AG09319 (cell line): ENCODE measurements at regions not wholly inside any gene's neighbourhood (a gene's known extent, or its start where the extent isn't known, plus 50 kb on each side); places are given as distances from the start of the nearest gene placed in this dataset.
A peak's percentile ranks its signal among the peaks of the same experiment; 100 is the strongest.

ENCODE experiments used
- DNase-seq: peaks from one replicate; pipeline ENCODE4 v3.0.0-alpha.2; 2010; ENCODE audit warnings: low read depth; ENCODE audit errors: extremely low read depth
- CTCF ChIP-seq: IDR thresholded peaks from 2 replicates; pipeline ENCODE4 v1.5.1; 2011; ENCODE audit warnings: low read depth, mild to moderate bottlenecking, inconsistent platforms, low read length, moderate library complexity

- no peak for TF ChIP-seq CTCF
- peak; percentile 22 for DNase-seq
Measured at GRCh38 chr12:77402716-77403115, 337.3 kb upstream of the E2F7 start.

GRCh38 chr12:77401770-77402081 is 336.4 kb upstream of the E2F7 start:
- no peak for DNase-seq
- TF ChIP-seq CTCF = no peak

GRCh38 chr12:77401064-77401769 is 335.8 kb upstream of the E2F7 start:
- no peak for DNase-seq
- no peak for TF ChIP-seq CTCF

- no peak for TF ChIP-seq CTCF
- DNase-seq = no peak
Measured at GRCh38 chr12:77392467-77393088, 327.2 kb upstream of the E2F7 start.

GRCh38 chr12:77388445-77389265 is 323.3 kb upstream of the E2F7 start:
- no peak for TF ChIP-seq CTCF

GRCh38 chr12:77387671-77388070 is 322.3 kb upstream of the E2F7 start:
- DNase-seq = no peak
- TF ChIP-seq CTCF = no peak

More at GRCh38 chr12:77388445-77389265, 323.3 kb upstream of the E2F7 start:
- DNase-seq = no peak

GRCh38 chr12:77387214-77387613 is 321.8 kb upstream of the E2F7 start:
- no peak for TF ChIP-seq CTCF
- DNase-seq = no peak
